GM12865 (cell line): ENCODE measurements at regions not wholly inside any gene's neighbourhood (a gene's known extent, or its start where the extent isn't known, plus 50 kb on each side); places are given as distances from the start of the nearest gene placed in this dataset.

Experiments
- DNase-seq: peaks from one replicate; pipeline ENCODE4 v3.0.0; 2010; ENCODE audit warnings: low read depth
- H3K4me3 ChIP-seq: 2 replicates; pipeline ENCODE4 v1.5.1; 2011; ENCODE audit warnings: mild to moderate bottlenecking, low read depth, low read length, control low read depth
- CTCF ChIP-seq: IDR thresholded peaks from 2 replicates; pipeline ENCODE4 v1.5.1; 2011; ENCODE audit warnings: low read length, control low read depth, low read depth, inconsistent platforms; ENCODE audit not compliant: insufficient read depth; ENCODE audit errors: missing control alignments

DNA sequence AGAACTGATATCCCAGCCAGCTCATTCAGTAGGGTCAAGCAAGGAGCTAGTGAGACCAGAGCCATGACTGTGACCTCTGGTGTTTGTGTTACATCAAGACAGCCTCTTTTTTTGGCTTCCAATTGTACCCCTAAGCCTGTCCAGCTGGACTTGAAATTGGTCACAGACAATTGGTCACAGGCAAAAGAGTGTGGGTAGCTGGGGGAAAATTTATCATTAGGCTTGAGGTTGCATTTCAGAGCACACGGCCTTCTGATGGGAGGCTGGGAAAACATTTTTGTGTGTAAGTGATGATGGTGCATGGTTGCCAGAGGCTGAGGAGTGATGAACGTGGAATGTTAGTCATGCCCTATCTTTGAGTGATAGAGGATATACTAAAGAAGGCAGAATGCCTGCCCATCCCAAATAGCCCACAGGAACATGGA is 285.1 kb upstream of the SLC14A2 start:
- no peak for DNase-seq
- no peak for TF ChIP-seq CTCF
- no peak overlapping the region for H3K4me3 ChIP-seq

DNA sequence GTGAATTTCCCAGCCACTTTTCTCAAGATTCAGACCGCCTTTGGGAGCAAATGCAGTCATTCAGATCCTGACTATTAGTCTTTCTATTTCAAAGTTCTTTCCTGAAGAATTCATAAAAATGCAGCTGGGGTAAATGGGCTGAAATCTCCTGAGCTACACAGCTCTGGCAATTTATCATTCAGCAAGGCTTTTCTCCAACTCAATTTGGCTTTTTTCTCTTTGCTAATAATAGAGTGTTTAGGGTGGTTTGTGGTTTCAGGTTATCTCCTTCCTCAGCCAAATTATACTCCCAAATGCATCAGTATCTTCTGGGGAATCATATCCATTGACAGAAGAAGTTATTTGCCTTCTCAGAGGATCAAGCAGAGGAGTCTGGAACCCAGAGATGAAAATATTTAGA is 282.4 kb upstream of the SLC14A2 start:
- no peak for DNase-seq
- H3K4me3 ChIP-seq: no peak overlapping the region
- TF ChIP-seq CTCF: no peak

GRCh38 chr18:45334191-45334590 is 281.1 kb upstream of the SLC14A2 start:
- no peak for DNase-seq
- TF ChIP-seq CTCF: no peak
- H3K4me3 ChIP-seq: no peak overlapping the region

GRCh38 chr18:45335282-45336043 is 279.8 kb upstream of the SLC14A2 start:
- no peak for DNase-seq
- H3K4me3 ChIP-seq: no peak overlapping the region
- no peak for TF ChIP-seq CTCF

- no peak overlapping the region for H3K4me3 ChIP-seq
- DNase-seq: no peak
- TF ChIP-seq CTCF: no peak
These were observed 278.8 kb upstream of the SLC14A2 start for GRCh38 chr18:45336448-45336847.

- no peak overlapping the region for H3K4me3 ChIP-seq
- DNase-seq: no peak
- no peak for TF ChIP-seq CTCF
These were observed 277.8 kb upstream of the SLC14A2 start for GRCh38 chr18:45337477-45337876.
